ENCODE measurements at regions not wholly inside any gene's neighbourhood (a gene's known extent, or its start where the extent isn't known, plus 50 kb on each side); places are given as distances from the start of the nearest gene placed in this dataset.
A peak's percentile ranks its signal among the peaks of the same experiment; 100 is the strongest.

- Histone ChIP-seq H3F3A (replicated peaks; ENCODE audit: low read depth) (no peaks in the 10 kb centered on the region), H3K27me3 (ENCODE audit: insufficient read depth) (no peaks in the 10 kb centered on the region), H3K36me3 (ENCODE audit: insufficient read depth) (no peaks in the 10 kb centered on the region), H3K79me2 (replicated peaks; ENCODE audit: insufficient read depth) (no peaks in the 10 kb centered on the region), H3K27ac (ENCODE audit: low read depth) (no peak overlapping the region), H4K20me1 (replicated peaks; ENCODE audit: insufficient read depth) (no peaks in the 10 kb centered on the region), H3K9me2 (ENCODE audit: insufficient read depth) (no peaks in the 10 kb centered on the region), H3K4me1 (ENCODE audit: insufficient read depth) (no peaks in the 10 kb centered on the region), H3K4me3 (no peak overlapping the region), H2AFZ (peak overlapping the region; percentile 78), H3K4me2 (no peak overlapping the region)
- TF ChIP-seq, protein P1, sequence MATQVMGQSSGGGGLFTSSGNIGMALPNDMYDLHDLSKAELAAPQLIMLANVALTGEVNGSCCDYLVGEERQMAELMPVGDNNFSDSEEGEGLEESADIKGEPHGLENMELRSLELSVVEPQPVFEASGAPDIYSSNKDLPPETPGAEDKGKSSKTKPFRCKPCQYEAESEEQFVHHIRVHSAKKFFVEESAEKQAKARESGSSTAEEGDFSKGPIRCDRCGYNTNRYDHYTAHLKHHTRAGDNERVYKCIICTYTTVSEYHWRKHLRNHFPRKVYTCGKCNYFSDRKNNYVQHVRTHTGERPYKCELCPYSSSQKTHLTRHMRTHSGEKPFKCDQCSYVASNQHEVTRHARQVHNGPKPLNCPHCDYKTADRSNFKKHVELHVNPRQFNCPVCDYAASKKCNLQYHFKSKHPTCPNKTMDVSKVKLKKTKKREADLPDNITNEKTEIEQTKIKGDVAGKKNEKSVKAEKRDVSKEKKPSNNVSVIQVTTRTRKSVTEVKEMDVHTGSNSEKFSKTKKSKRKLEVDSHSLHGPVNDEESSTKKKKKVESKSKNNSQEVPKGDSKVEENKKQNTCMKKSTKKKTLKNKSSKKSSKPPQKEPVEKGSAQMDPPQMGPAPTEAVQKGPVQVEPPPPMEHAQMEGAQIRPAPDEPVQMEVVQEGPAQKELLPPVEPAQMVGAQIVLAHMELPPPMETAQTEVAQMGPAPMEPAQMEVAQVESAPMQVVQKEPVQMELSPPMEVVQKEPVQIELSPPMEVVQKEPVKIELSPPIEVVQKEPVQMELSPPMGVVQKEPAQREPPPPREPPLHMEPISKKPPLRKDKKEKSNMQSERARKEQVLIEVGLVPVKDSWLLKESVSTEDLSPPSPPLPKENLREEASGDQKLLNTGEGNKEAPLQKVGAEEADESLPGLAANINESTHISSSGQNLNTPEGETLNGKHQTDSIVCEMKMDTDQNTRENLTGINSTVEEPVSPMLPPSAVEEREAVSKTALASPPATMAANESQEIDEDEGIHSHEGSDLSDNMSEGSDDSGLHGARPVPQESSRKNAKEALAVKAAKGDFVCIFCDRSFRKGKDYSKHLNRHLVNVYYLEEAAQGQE (IDR thresholded peaks at IDR 0.05; ENCODE audit: unreplicated experiment) = no peak
- TF ChIP-seq, protein P2, sequence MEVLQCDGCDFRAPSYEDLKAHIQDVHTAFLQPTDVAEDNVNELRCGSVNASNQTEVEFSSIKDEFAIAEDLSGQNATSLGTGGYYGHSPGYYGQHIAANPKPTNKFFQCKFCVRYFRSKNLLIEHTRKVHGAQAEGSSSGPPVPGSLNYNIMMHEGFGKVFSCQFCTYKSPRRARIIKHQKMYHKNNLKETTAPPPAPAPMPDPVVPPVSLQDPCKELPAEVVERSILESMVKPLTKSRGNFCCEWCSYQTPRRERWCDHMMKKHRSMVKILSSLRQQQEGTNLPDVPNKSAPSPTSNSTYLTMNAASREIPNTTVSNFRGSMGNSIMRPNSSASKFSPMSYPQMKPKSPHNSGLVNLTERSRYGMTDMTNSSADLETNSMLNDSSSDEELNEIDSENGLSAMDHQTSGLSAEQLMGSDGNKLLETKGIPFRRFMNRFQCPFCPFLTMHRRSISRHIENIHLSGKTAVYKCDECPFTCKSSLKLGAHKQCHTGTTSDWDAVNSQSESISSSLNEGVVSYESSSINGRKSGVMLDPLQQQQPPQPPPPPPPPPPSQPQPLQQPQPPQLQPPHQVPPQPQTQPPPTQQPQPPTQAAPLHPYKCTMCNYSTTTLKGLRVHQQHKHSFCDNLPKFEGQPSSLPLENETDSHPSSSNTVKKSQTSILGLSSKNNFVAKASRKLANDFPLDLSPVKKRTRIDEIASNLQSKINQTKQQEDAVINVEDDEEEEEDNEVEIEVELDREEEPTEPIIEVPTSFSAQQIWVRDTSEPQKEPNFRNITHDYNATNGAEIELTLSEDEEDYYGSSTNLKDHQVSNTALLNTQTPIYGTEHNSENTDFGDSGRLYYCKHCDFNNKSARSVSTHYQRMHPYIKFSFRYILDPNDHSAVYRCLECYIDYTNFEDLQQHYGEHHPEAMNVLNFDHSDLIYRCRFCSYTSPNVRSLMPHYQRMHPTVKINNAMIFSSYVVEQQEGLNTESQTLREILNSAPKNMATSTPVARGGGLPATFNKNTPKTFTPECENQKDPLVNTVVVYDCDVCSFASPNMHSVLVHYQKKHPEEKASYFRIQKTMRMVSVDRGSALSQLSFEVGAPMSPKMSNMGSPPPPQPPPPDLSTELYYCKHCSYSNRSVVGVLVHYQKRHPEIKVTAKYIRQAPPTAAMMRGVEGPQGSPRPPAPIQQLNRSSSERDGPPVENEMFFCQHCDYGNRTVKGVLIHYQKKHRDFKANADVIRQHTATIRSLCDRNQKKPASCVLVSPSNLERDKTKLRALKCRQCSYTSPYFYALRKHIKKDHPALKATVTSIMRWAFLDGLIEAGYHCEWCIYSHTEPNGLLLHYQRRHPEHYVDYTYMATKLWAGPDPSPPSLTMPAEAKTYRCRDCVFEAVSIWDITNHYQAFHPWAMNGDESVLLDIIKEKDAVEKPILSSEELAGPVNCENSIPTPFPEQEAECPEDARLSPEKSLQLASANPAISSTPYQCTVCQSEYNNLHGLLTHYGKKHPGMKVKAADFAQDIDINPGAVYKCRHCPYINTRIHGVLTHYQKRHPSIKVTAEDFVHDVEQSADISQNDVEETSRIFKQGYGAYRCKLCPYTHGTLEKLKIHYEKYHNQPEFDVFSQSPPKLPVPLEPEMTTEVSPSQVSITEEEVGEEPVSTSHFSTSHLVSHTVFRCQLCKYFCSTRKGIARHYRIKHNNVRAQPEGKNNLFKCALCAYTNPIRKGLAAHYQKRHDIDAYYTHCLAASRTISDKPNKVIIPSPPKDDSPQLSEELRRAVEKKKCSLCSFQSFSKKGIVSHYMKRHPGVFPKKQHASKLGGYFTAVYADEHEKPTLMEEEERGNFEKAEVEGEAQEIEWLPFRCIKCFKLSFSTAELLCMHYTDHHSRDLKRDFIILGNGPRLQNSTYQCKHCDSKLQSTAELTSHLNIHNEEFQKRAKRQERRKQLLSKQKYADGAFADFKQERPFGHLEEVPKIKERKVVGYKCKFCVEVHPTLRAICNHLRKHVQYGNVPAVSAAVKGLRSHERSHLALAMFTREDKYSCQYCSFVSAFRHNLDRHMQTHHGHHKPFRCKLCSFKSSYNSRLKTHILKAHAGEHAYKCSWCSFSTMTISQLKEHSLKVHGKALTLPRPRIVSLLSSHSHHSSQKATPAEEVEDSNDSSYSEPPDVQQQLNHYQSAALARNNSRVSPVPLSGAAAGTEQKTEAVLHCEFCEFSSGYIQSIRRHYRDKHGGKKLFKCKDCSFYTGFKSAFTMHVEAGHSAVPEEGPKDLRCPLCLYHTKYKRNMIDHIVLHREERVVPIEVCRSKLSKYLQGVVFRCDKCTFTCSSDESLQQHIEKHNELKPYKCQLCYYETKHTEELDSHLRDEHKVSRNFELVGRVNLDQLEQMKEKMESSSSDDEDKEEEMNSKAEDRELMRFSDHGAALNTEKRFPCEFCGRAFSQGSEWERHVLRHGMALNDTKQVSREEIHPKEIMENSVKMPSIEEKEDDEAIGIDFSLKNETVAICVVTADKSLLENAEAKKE (CRISPR knock-in tag; IDR thresholded peaks at IDR 0.05) = no peak
- no peak for TF ChIP-seq STAT1 (IDR thresholded peaks at IDR 0.05; ENCODE audit: unreplicated experiment)
- TF ChIP-seq EZH2 (IDR thresholded peaks at IDR 0.05; ENCODE audit: low read depth, unreplicated experiment) = no peak
- TF ChIP-seq CTCF (conservative IDR thresholded peaks at IDR 0.05; ENCODE audit: low read depth in 2 of 2) = no peak
- TF ChIP-seq, protein P3, sequence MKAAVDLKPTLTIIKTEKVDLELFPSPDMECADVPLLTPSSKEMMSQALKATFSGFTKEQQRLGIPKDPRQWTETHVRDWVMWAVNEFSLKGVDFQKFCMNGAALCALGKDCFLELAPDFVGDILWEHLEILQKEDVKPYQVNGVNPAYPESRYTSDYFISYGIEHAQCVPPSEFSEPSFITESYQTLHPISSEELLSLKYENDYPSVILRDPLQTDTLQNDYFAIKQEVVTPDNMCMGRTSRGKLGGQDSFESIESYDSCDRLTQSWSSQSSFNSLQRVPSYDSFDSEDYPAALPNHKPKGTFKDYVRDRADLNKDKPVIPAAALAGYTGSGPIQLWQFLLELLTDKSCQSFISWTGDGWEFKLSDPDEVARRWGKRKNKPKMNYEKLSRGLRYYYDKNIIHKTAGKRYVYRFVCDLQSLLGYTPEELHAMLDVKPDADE (IDR thresholded peaks at IDR 0.05) = no peak
- TF ChIP-seq EZH2phosphoT487 (IDR thresholded peaks at IDR 0.05; ENCODE audit: unreplicated experiment) = no peak
- no peak for TF ChIP-seq JUNB (IDR thresholded peaks at IDR 0.05; ENCODE audit: unreplicated experiment)
- no peak for TF ChIP-seq ZNF114 (CRISPR knock-in tag; IDR thresholded peaks at IDR 0.05)
- TF ChIP-seq NANOG (IDR thresholded peaks at IDR 0.05; ENCODE audit: borderline replicate concordance) = no peak
- TF ChIP-seq ZNF331 (CRISPR knock-in tag; IDR thresholded peaks at IDR 0.05; ENCODE audit: low read depth) = no peak
- TF ChIP-seq CREB1 (CRISPR knock-in tag; IDR thresholded peaks at IDR 0.05; ENCODE audit: low read depth) = no peak
- TF ChIP-seq POLR2AphosphoS5 (IDR thresholded peaks at IDR 0.05; ENCODE audit: low read depth) = no peak
- DNase-seq (ENCODE audit: low spot score) (peak; percentile 19), ATAC-seq (peak; percentile 71)
- Mint-ChIP-seq H3K9me3 (no peaks in the 10 kb centered on the region; the same call in 1 of the 3 replicates), H3K36me3 (ENCODE audit: low read depth) (no peaks in the 10 kb centered on the region), H3K27ac (no peak overlapping the region), H3K4me3 (no peak overlapping the region), H3K4me1 (no peaks in the 10 kb centered on the region; the same call in 2 of the 3 replicates), H3K27me3 (ENCODE audit: insufficient read depth, low read depth, poor library complexity) (peaks cover 14% of the 10 kb centered on the region)
Measured at GRCh38 chr6:167719920-167720319, 106.8 kb upstream of the AFDN start.
